ENCODE measurements at regions not wholly inside any gene's neighbourhood (a gene's known extent, or its start where the extent isn't known, plus 50 kb on each side); places are given as distances from the start of the nearest gene placed in this dataset.

DNA sequence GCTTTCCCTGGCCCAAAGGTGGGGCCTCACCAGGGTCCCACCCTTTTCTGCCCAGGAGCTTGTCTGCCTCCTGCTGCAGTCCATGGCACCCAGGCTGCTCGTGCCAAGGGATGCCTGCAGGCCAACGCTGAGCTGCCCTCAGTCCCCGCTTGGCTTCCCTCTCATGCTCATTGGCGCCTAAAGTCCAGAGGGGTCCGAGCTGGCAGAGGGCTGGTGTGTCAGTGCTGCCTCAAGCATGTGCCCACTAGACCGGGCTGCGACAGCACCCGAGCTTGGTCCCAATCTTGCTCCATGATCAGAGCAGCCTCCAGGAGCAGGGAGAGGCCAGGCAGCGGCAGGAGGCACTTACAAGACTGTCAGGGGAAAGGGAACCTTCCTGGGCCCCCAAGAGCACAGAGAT is 287.0 kb downstream of the ICOS start:
- TF ChIP-seq, protein P1, sequence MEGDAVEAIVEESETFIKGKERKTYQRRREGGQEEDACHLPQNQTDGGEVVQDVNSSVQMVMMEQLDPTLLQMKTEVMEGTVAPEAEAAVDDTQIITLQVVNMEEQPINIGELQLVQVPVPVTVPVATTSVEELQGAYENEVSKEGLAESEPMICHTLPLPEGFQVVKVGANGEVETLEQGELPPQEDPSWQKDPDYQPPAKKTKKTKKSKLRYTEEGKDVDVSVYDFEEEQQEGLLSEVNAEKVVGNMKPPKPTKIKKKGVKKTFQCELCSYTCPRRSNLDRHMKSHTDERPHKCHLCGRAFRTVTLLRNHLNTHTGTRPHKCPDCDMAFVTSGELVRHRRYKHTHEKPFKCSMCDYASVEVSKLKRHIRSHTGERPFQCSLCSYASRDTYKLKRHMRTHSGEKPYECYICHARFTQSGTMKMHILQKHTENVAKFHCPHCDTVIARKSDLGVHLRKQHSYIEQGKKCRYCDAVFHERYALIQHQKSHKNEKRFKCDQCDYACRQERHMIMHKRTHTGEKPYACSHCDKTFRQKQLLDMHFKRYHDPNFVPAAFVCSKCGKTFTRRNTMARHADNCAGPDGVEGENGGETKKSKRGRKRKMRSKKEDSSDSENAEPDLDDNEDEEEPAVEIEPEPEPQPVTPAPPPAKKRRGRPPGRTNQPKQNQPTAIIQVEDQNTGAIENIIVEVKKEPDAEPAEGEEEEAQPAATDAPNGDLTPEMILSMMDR (IDR thresholded peaks at IDR 0.05; ENCODE audit: poor library complexity), result no peak
- TF ChIP-seq EZH2 (IDR thresholded peaks at IDR 0.05; ENCODE audit: borderline replicate concordance), result no peak
